Stimulated activated CD4-positive, alpha-beta T cell treated with anti-CD3 and anti-CD28 coated beads, Interleukin-1b, Interleukin-23, amount 100 ng/mL, for 4 hours (primary cell): ENCODE measurements at regions not wholly inside any gene's neighbourhood (a gene's known extent, or its start where the extent isn't known, plus 50 kb on each side); places are given as distances from the start of the nearest gene placed in this dataset.

Experiments
- DNase-seq, 2 donors: peaks; one replicate each; pipeline ENCODE4 v3.0.0-alpha.2; 2020; ENCODE audit warnings: low read depth in 2 of 2

DNA sequence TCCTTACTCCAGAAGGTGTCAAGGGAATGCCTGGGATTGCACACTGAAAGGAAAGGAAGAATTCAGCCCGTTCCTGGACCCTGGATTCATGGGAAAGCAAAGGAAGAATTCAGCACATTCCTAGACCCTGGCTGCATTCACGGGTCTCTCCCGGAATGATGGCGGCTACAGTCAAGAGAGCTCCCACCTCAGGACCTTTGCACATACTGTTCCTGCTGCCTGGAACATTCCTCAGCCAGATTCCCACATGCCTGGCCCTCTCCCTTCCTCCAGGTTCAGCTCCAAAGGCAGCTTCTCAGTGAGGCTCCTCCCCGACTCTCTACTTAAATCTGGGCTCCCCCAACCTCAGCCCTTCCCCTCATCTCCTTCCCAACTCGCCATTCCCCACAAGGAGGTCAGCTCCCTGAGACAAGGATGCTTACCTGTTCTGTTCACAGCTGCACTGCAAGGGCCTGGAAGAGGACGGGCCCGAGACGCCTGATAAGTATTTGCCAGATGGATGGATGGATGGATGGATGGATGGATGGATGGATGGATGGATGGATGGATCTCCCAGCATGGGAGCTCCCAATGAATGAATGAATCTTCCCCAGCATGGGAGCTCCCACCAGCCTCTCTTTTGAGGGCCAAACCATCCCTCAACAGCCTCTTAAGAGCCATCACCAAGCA is 77.4 kb downstream of the NCOR2 start:
- DNase-seq = no peak

DNA sequence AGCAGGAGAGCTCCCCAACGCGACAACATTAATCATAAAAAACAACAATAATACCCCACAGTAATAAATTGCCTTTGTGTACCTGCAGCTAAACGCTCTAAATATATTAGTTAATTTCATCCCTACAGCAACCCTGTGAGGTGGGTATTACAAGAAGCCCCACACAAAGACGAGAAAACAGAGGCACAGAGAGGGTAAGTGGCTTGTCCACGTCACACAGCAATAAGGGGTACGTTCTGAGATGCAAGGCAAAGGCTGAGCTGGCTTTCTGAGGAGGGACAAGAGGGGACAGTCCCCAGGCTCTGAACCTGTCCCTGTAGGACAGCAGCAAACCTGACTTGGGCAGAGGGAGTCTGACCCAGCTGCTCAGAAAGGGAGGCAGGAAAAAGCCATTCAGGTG is 78.2 kb downstream of the NCOR2 start:
- no peak for DNase-seq

GRCh38 chr12:124488520-124488919 is 78.9 kb downstream of the NCOR2 start:
- no peak for DNase-seq

- DNase-seq = no peak
These were observed 79.6 kb downstream of the NCOR2 start for GRCh38 chr12:124487834-124488165.

DNA sequence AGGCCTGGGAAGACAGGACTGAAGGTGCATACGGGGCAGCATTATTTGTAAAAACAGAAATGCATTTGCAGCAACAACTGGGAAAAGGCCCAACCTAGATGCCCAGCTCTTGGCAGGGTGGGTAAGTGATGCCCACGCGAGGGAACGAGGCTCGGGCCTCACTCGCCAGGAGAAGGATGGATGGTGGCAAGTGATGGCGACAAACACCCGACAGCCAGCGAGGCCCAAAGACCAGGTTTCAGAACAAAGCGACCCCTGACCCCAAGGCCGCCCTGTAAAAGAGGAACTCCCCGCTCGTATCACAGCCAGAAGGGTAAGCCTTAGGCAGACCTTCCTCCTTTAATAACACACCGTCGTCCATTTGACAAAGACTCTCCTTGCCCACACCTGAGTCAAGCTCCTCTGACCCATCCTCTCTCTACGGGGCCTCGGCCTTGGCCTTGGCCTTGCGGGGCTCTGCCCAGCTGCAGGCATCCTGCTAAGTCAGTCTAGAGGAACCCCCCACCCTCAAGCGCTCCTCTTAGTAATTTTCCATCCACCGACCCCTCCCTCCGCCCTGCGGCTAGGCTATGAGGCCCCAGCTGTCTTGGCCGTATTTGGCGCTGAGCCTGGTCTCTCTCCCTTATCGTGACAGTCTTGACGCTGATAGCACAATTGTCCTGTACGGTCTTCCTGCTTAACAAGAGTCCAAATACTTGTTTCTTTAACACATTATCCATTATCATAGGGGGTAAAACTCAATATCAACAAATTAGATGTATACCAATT is 80.2 kb downstream of the NCOR2 start:
- no peak for DNase-seq

GRCh38 chr12:124486346-124486963 is 81.0 kb downstream of the NCOR2 start:
- DNase-seq = no peak

- no peak for DNase-seq
These were observed 82.0 kb downstream of the NCOR2 start for GRCh38 chr12:124485371-124485770.

GRCh38 chr12:124484526-124484953 is 82.9 kb downstream of the NCOR2 start:
- DNase-seq = no peak

DNA sequence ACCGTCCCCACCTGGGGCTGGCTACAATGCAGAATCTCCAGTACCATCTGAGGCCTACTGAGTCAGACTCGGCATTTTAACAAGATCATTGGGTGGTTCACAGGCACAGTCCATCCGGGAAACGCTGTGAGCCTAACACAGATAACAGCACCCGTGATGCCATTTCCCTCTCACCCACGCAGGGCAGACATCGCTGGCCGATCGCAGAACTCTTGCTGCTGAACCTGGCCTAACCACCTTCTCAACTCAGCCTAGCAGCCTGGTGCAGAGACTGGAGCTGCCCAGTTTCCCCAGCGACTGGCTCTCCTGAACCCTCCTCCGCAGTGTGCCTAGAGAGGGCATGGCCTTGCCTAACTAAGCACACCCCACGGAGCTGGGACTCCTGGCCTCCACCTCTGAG is 83.3 kb downstream of the NCOR2 start:
- no peak for DNase-seq

DNA sequence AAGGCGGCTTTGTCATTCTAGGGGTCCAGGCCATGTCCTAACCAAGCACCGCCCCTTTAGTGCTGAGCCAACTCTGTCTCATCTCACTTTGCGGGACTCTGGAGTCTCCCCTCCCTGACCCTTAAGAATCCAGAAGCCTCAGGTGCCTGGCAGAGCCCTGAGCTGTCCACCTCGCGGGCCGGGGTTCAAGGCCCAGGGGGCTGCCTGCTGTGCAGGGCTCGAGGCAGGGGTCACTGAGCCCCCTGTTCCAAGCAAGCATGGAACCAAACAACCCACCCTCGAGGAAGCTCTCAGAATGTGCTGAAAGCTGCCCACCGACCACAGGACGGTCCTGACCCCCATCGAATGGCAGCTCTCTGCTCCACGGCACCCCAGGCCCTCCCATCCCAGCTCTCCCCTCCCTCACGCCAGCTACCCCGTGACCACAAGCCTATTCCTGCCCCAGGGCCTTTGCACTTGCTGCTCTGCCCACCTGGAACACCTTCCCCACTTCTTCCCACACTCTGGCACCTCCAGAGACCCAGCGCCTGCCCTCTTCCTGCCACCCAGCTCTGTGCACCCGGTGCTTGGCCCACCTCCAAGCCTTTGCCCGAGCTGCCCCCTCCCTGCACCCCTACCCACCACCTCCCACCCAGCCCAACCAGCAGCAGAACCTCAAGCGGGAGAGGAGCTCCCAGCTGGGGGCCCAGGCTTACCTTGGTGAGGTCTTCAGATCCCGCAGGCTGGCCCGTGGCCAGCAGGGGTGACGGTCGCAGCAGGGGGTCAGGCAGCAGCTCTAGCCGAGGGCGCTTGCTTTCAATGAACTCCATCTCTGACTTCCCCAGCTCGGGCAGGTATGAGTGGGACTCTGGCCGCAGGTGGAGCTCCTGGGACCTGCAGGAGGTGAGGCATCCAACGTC is 84.3 kb downstream of the NCOR2 start:
- no peak for DNase-seq

- no peak for DNase-seq
These were observed 84.9 kb downstream of the NCOR2 start for GRCh38 chr12:124482567-124482893.

GRCh38 chr12:124481772-124482566 is 85.4 kb downstream of the NCOR2 start:
- no peak for DNase-seq

DNA sequence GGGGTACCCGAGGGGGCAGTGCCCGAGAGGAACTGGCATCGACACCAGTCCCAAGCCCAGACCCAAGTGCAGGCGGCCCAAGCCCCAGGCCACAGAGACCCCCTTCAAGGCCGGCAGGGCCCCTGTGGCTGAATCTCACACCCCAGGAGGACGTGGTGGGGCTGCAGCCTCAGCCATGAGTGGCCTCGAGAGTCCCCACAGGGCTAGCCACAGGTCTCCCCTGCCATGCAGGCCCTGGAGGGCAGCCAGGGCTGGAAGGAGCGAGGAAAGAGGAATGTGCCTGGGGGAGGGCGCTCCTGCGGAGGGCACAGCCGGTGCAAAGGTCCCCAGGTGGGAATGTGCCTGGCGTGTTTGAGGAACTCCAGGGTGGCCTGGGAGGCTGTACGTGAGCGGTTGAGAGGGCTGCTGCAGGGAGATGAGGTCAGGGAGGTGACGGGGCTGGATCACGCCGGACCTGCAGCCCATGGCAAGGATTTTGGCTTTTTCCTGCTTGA is 86.1 kb downstream of the NCOR2 start:
- no peak for DNase-seq

GRCh38 chr12:124480469-124481256 is 86.7 kb downstream of the NCOR2 start:
- no peak for DNase-seq

- no peak for DNase-seq
These were observed 87.5 kb downstream of the NCOR2 start for GRCh38 chr12:124479680-124480468.

- no peak for DNase-seq
These were observed 88.3 kb downstream of the NCOR2 start for GRCh38 chr12:124478985-124479645.

- DNase-seq = no peak
These were observed 89.0 kb downstream of the NCOR2 start for GRCh38 chr12:124478416-124478815.

DNA sequence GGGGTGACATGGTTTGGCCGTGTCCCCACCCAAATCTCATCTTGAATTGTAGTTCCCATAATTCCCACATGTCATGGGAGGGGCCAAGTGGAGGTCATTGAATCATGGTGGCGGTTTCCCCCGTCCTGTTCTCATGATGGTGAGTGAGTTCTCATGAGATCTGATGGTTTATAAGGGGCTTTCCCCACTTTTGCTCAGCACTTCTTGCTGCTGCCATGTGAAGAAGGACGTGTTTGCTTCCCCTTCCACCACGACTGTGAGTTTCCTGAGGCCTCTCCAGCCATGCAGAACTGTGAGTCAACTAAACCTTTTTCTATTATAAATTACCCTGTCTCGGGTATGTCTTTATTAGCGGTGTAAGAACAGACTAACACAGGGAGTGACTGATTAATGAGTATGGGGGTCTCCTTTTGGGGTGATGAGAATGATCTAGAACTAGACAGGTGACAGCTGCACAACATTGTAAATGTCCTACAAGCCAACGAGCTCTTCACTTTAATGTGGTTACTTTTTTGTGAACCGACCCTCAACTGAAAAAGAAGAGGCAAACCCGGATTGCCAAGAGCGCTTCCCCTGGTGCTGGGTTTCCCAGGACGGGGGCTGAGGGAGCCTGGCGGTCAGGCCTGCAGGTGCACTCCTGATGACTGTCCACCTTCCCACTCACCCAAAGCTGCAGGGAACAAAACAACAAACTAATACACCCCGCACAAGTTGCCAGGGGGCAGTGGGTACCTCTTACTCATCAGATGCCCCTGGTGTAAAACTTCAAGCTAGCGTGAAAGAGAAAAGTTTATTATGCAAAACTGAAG is 90.1 kb downstream of the NCOR2 start:
- DNase-seq = no peak
